ELR (cell line): ENCODE measurements at regions not wholly inside any gene's neighbourhood (a gene's known extent, or its start where the extent isn't known, plus 50 kb on each side); places are given as distances from the start of the nearest gene placed in this dataset.

ENCODE experiments used
- DNase-seq: peaks from one replicate; pipeline ENCODE4 v3.0.0-alpha.2; 2015; ENCODE audit warnings: low read depth

DNA sequence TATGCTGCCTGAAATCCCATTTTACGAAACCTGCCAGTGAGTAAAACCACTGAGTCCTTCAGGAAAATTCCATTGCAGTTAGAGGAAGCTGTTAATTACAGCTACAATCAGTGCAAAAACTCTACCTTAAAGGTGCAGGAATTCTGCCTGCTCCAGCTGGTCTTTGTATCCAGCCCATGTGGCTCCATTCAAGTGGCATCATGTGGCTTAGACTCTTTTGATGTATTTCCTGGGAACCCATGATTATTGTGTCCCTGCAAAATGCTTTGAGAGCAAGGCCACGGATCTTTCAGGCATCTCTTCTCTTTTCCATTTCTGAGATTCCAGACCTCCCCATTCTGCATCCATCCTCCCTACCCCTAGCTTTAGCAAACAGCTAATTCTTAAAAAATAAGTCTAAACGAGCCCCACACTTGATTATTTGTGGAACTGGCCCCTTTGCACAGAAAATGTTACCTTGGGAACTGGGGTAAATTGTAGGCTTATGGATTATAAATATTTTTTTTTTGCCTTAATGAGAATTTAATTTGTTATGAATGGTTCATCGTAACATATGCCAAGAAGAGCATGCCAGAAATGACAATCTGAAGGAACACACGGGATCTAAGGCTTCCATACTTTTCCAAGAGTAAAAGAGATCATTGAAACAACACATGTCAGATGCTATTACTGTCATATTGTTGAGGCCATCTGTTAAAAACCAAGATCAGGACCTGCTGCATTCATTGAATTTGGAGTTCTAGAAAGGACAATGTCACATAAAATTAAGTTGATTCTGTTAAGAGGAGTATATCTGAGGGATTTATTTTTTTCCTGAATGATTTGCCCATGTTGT lies 144.6 kb downstream of the TPH2 start:
- no peak for DNase-seq

DNA sequence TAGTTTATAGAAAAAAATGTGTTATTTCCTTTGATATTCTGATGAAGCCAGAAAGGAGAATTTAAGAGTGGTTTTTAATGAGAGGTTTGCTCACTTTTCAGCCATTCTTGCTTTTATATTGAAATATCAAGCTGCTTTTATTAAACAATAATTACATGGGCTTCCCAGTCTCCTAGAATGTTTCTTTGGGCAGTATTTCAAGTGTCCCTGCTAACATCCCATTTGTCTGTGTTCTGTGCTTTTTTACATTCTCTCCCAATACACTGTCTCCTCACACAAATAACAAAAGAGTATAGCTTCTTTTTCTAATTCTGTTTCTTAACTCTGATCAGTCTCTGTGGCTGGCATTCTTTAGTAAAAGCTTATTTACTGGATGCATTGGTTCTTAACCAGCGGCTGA lies 145.4 kb downstream of the TPH2 start:
- DNase-seq, result no peak

DNA sequence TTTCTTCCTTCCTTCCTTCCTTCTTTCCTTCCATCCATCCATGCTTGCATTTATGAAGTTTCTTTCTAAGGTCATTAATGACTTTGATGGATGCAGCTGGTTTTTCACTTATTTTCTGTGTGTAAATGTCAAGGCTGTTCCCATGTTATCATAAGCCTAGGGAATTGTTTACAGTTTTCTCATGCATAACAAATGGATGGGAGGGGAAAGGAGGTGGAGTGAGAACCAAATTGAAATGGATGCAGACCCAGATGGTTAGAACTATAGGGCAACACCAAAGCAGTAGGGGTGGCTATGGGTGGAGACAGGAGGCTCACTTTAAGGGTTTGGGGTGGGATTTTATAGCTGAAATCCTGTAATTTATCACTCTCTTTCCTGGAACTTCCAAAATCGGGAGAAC lies 146.2 kb downstream of the TPH2 start:
- DNase-seq, result no peak

DNA sequence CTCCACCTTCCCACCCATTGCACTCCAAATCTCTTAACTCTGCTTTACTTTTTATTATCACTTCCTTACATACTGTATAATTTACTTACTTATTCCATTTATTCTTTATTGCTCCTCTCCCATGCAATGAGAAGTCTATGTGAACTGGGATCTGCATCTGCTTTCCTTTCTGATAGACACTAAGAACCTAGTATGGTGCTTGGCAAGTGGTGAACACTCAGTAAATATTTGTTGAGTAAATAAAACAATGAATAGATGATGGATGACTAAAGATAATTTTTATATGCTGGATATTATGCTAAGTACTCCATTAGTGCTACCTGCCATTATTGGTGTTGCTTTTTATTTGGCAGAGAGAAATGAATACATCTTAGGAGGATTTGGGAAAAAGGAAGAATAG lies 151.0 kb downstream of the TPH2 start:
- no peak for DNase-seq

DNA sequence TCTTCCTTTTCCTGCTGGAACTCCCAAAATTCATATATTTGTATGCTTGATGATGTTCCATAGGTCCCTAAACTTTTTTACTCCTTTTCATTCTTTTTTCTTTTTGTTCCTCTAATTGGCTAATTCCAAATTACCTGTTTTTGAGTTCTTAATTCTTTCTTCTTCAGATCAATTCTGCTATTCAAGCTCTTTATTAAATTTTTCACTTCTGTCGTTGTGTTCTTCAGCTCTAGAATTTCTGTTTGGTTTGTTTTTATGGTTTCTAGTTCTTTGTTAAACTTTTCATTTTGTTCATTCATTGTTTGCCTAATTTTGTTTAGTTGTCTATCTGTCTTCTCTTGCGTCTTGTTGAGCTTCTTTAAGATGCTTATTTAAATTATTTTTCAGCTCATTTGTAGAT lies 154.8 kb downstream of the TPH2 start:
- no peak for DNase-seq

DNA sequence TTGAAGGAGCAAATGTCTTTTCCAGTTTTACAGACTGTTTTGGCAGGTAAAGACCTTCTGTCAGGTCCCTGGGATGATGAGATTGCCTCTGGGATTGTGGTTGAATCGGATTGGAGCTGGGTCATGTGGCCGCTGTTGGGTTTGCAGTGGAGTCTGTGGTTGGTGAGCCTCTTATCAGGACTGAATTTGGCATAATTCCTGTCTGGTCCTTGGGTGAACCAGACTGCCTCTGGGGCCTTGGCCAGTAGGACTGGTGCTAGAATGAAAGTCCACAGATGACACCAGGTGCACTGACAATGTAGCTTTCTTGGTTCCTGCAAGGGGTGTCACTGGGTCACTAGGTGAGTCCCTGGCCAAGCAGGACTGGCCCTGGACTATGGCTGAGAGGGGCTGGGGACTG lies 155.3 kb downstream of the TPH2 start:
- no peak for DNase-seq

DNA sequence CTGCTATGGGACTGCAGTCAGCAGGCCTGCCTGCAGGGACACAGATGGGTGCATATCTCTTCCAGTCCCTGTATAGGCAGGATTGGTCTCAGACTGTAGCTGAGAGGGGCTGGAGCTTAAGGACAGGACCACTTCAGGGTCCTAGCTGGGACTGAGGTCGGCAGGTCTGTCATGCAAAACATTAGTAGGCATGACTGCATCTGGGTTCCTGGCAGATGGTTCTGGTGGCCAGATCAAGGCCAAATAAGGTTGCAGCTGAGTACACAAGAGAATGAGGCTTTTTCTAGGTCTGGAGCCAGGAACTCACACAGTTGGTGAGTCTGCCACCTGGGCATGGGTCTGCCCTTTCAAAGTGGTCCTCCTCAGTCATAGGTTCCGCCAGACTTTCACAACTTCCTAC lies 155.8 kb downstream of the TPH2 start:
- no peak for DNase-seq

DNA sequence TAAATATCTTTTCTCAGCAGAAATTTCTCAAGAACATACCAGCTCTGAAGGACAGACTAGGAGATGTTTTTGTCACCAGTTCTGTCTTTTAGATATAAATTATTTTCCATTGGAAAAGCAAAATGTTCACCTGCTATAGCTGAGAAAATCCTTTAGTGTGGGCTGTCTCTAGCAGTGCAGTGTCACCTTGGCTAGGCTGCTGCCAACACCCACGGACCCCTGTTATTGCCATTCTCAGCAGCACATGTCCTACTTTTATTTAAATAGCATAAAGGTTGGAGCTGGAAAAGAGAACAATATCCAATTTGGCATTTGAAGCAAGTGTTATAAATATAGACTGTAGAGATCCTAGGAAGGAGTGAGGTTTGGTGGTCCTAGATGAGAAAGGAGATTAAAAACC lies 156.4 kb downstream of the TPH2 start:
- no peak for DNase-seq

DNA sequence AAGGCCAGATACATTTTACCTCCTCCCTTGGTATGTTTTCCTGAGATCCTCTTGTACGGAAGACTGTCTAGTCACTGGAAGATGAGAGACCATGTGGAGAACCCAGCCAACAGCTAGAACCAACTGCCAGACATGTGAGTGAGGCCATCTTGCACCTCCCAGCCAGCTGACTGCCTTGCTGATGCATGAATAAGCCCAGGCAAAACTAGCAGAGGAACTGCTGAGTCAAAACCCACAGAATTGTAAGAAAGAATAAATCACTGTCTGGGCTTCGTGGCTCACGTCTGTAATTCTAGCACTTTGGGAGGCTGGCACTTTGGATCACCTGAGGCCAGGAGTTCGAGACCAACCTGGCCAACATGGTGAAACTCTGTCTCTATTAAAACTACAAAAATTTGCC lies 160.0 kb downstream of the TPH2 start:
- no peak for DNase-seq

DNA sequence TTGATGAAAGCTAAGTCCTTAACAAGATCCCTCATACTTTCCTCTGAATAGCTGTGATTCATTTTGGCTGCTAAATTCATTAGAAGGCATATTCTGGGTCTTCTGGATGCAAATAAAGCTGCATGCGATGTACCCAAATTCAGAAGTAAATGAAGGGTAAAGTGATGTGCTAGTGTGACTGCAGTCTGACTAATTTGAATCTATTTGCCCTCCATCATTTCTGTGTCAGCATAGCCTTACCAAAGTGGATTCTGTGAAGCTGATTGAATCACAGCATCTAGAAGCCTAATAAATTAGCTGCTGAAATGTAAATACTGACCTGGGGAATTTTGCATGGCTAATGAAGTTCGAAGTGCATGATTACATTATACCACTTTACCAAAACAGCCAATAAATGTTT lies 162.2 kb downstream of the TPH2 start:
- no peak for DNase-seq

DNA sequence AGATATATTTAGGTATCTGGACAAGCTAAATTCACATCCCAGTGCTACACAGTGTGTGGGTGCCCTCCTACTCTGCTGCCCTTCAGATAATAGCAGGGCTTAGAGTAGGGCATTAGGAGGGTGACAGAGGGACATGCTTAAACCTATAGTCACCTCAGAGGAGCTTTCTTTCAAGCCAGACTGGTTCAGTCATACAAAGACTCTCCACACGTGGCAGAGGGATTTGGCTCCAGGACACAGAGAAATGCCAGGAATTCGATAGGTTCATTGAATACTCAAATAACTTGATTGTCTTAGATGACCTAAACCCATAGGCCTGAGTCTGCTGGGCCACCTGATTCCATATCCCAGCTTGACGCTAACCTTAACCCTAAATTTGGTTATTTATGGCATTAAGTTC lies 163.5 kb downstream of the TPH2 start:
- DNase-seq, result no peak

DNA sequence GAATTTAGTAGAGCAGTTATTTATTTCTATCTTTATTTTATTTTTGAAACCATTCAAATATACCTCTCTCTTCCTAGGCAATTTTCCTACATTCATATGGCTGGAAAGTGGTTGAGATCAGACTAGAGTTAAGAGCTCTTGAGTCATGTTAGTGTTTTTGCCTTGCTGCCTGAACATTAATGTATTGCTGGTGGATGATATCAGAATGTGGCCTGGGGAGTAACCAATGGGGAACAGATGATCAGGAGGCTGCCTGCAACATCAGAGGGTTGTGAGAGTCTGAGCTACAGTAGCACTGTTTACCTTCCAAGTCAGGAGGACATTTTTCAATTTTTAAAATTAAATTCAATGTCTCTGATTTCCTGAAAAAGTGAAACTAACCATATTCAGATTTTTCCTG lies 166.3 kb upstream of the TRHDE start:
- no peak for DNase-seq

DNA sequence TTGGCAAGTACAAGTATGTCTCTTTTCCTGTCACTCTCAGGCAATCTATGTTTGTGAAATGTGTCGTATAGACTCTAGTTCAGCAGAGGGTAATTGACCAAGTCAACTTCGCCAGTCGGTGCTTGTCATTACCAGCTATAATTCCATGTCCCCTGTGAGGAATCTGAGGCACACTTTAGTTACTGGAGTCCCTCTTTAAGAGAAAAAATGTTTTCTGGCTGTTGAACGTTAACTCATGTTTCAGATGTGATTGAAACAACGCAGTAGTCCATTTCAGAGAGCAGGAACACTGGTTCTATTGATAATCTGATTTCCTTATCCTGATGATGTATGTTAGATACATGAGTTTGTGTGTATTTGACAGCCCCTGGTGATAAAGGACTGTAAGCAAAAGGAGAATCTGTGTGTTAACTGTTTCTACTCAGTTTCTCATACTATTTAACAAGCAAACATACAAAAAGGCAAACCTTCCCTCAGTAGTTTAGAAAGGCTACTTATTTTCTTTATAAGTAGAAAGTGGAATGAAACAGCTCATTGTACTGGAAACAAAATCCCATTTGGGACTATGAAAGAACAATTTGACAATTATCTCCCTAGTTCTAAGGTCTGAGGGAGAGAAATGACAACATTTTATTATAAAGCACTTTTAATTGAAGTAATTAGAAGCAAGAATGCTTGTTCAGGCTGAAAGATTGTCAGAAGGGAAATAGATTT lies 161.1 kb upstream of the TRHDE start:
- no peak for DNase-seq

DNA sequence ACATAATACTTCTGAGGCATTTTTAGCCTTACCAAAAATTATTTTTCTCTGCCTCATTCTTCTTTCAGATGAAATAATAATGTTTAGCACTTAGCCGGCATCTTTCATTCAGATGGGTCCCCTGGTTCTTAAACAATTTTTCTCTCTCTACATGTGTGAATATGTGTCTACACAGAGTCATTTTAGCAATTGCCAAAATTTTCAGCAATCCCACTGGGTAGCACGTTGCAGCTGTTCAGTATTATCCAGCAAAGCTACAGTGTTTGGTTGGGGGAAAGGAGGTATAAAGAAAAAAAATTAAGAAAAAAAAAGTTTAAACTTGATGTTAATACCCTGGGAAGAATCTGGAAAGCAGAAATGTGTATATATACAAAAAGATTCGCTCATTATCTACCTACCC lies 160.5 kb upstream of the TRHDE start:
- DNase-seq, result no peak

DNA sequence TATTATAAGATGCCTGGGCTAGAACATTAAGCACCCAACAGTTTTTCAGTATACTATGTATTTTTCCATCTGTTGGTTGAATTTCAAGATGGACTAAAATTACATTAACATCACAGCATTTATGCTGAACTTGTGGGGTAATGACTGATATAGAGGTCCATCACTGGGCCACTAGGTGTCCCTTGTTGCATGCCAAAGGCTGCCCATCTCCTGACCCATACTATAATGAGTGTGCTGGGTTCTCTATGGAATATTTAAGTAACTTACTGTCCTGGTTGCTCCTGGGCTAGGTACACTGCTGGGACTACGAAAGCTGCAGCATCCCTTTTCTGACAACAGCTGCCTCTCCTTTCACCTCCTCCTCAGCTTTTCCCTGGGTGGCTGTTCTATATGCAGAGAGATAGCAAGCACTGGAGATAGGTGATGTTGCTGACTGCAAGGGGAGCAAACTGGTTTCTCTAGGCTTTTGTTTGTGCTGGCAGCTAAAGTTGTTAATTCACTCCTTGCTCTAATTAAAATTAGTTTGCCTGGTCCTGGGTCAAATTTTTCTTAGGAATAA lies 138.6 kb upstream of the TRHDE start:
- peak; percentile 35 for DNase-seq

DNA sequence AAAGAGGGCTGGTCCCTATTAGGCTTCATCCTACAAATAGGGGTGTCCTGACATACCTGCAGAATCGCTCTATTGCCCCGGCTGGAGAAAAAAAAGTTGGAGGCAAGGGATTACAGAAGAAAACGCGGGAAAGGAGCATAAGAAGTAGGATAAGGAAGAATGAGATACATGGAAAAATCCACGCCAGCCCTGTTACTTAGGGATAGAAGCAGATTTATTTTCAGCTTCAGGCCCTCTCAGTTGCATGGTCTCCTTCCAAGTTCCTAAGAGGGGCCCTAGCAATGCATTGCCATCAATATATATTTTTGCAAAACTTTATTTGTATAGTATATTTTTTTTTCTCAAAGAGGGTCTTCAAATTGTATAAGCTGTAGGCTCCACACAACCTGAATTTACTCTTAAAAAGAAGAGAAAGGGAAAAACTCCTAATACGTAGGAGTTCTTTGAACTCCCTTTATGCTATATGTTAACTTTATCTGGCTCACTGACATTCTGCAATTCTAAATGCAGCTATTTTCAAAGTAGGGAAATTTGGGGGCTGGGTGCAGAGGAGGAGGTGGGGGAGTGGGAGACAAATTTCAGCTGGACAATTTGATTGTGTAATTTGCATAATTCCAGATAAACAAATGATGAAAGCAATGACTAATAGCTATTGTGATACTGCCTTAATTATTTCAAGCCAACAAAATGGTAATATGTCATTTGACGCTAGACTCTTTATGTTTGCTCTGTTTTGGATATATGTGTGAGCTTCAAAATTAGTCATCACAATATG lies 137.7 kb upstream of the TRHDE start:
- DNase-seq, result no peak

DNA sequence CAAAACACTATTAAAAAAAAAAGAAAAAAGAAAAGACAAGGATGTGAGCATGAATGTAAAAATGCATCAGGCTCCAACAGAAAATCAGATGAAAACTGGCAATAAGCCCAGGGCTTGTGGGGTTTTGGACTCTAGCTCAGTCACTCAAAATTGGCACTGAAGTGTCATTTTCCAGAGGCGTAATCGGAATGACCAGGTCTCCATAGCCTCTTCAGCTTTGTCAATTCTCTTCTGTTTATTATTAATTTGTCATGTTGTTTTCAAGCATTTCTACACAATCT lies 137.2 kb upstream of the TRHDE start:
- DNase-seq, result no peak

DNA sequence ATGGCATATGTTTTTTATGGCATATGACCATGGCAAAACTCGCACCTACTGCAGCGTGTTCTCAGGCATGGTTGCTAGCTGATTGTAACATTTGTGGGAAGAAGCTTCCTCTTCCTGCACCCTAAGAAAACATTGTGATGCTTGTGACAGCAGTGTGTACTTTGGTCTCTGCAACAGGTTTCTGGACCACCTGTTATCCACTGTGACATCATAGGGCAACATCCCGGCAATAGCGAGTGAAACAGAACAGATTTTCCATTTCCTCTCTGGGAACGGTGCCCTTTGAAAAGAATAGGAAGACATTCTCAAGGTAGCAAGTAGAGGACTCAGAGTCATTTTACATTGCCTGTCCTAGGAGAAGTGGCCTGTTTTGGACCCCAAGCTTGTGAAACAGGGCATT lies 135.4 kb upstream of the TRHDE start:
- DNase-seq, result no peak

DNA sequence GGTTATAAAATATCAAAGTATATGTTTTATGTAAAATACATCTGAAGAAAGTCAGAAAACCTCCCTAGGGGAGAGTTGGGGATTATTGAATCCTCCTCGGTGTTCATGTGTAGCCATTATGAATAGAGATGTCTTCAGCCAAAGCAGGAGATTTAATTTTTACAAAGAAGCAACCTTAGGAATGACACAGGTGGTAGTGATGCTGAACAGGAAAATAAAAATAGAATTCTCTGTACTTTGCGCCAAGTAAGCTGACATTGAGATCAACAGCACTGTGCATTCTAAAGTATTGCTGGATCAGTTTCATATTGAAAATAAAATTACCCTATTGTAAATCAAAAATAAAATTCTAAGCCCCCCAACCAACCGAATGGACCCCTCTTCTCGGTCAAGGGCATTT lies 132.8 kb upstream of the TRHDE start:
- no peak for DNase-seq

DNA sequence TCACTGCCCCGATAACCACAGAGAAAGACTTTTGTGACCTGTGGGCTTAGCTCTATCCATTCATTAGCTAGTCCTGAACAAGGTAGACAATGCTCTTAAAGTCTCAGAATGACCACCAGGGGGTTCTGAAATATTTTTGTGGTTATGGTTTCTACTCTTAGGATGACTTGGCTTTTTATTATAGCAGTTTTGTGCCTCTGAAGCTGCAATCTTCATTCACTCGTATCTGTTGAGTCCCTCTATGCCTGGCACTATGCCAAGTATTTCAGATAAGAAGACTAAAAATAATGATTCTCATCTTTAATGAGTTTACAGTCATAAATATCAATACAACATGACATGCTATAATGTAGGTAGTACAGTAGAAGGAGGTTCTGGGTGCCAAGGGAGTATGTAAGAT lies 130.8 kb upstream of the TRHDE start:
- DNase-seq, result peak; percentile 50

DNA sequence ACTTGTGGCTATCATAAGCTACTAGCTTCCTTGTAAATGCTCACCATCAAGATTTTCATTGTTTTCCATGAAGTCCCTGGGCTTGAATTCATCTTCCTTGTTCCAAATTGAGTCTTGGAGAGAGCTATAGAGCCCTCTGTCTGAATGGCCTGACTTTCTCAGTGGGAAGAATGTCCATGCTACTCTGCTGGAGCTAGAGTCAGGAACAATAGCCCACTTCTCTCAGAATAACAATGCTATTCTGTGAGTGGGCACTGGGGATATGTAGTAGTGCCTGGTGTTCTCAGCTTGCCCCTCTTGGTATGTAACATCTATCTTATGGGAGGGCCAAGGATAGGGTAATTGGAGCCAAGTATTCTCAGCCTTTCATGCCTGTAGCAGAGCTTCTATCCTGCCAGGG lies 127.6 kb upstream of the TRHDE start:
- no peak for DNase-seq

DNA sequence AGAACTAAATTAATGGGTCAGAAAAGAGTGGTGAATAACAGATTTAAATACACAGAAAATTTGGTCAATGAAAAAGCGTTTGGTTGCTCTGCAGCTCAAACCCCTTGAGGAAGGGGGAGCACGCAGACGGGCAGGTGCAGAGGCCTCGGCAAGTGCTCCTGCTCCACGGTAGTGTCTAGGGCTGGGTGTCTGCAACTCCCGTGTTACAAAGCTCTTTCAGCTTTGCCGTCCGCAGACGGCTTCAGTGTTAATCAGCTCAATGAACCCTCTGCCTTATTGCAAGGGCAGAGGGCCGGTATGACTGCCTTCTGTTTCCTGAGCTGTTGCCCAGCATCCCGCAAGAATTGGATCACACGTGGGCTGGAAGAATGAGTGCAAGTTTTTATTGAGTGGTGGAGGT lies 125.7 kb upstream of the TRHDE start:
- DNase-seq, result no peak

DNA sequence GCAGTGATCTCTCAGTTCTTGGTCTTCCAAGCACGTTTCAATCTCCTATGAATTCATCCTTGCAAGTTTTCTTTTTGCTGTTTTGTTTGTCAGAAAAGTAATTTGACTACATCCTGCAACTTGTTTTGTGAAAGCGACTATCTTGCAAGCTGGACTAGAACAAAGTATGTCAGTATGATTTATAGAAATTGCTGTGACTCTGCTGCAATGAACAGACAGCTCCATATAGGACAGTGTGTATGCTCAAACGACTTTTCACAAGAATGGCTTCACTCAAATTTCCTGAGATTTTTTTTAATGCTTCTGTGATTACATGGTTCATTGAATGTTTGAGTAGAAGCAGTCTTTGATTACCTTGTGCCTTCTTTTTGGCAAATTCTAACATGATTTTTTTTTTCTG lies 123.5 kb upstream of the TRHDE start:
- no peak for DNase-seq
